ENCODE measurements at regions not wholly inside any gene's neighbourhood (a gene's known extent, or its start where the extent isn't known, plus 50 kb on each side); places are given as distances from the start of the nearest gene placed in this dataset.

GRCh38 chr5:7331131-7331530 lies 64.8 kb upstream of the ADCY2 start:
- TF ChIP-seq CTCF (IDR thresholded peaks at IDR 0.05): no peak
- no peak for TF ChIP-seq EZH2 (IDR thresholded peaks at IDR 0.05; ENCODE audit: borderline replicate concordance, insufficient read depth, low read depth, low read length, poor library complexity, severe bottlenecking)
